Limb (tissue), 2 donors: ENCODE measurements at regions not wholly inside any gene's neighbourhood (a gene's known extent, or its start where the extent isn't known, plus 50 kb on each side); places are given as distances from the start of the nearest gene placed in this dataset.
A peak's percentile ranks its signal among the peaks of the same experiment; 100 is the strongest.

Experiments used
- DNase-seq, 2 donors: peaks; one replicate each; pipeline ENCODE4 v3.0.0-alpha.2; 2016; ENCODE audit errors: extremely low spot score in 2 of 2

GRCh38 chr4:160947653-160948052, 1216.1 kb downstream of the FSTL5 start:
- DNase-seq: no peak

GRCh38 chr4:160956875-160957274, 1206.9 kb downstream of the FSTL5 start:
- DNase-seq: no peak

- DNase-seq: no peak
These were observed 1193.9 kb downstream of the FSTL5 start for GRCh38 chr4:160969925-160970324.

- DNase-seq: no peak
These were observed 1183.7 kb downstream of the FSTL5 start for GRCh38 chr4:160980091-160980490.

- DNase-seq: no peak
These were observed 1182.7 kb downstream of the FSTL5 start for GRCh38 chr4:160981083-160981482.

- DNase-seq: no peak
These were observed 1180.8 kb downstream of the FSTL5 start for GRCh38 chr4:160983035-160983434.

GRCh38 chr4:161002386-161002785, 1161.4 kb downstream of the FSTL5 start:
- DNase-seq: no peak

- no peak for DNase-seq
These were observed 1160.3 kb downstream of the FSTL5 start for GRCh38 chr4:161003418-161004057.

- DNase-seq: peak in 1 of 2 donors; percentile 18
These were observed 1158.1 kb downstream of the FSTL5 start for GRCh38 chr4:161005746-161006145.

GRCh38 chr4:161008527-161008926, 1155.3 kb downstream of the FSTL5 start:
- DNase-seq: no peak

- DNase-seq: no peak
These were observed 1153.6 kb downstream of the FSTL5 start for GRCh38 chr4:161010227-161010626.
